Lower lobe of right lung (tissue), 2 donors: ENCODE measurements at regions not wholly inside any gene's neighbourhood (a gene's known extent, or its start where the extent isn't known, plus 50 kb on each side); places are given as distances from the start of the nearest gene placed in this dataset. TPM values are rescaled to one million over a fixed set of nuclear protein-coding genes. Genes with fewer than 3 reads are reported as not detected.

ENCODE experiments used
- ATAC-seq, 2 donors: fragments of 200-7000 bp; cut with Tn5 transposase; one replicate each; pipeline ENCODE4 v1.9.1; 2020 to 2022; ENCODE audit warnings: mild to moderate bottlenecking in 2 of 2, moderate library complexity in 2 of 2
- DNase-seq: peaks from one replicate; pipeline ENCODE4 v3.0.0-alpha.2; 2020
- H3K27ac ChIP-seq: fragments of 200-600 bp; one replicate; pipeline ENCODE4 v1.8.0; 2022
- H3K27me3 ChIP-seq: fragments of 200-600 bp; one replicate; pipeline ENCODE4 v1.8.0; 2022; ENCODE audit warnings: low read depth
- H3K36me3 ChIP-seq: fragments of 200-600 bp; one replicate; pipeline ENCODE4 v1.8.0; 2022; ENCODE audit warnings: mild to moderate bottlenecking
- H3K4me1 ChIP-seq: fragments of 200-600 bp; one replicate; pipeline ENCODE4 v1.8.0; 2022
- H3K4me3 ChIP-seq: fragments of 200-600 bp; one replicate; pipeline ENCODE4 v1.8.0; 2022; ENCODE audit warnings: mild to moderate bottlenecking
- H3K9me3 ChIP-seq: fragments of 200-600 bp; one replicate; pipeline ENCODE4 v1.8.0; 2022
- CTCF ChIP-seq: fragments of 200-600 bp; IDR thresholded peaks from one replicate; pipeline ENCODE4 v1.8.0; 2022; ENCODE audit warnings: antibody characterized with exemption, mild to moderate bottlenecking
- intact Hi-C: fragments of 100-400 bp; cut with DNase I; formaldehyde crosslinking; loops from one replicate; pipeline ENCODE4 v1.11.0; 2022
- microRNA-seq: library from miRNA; unstranded; fragments of <30 nt; microRNA quantifications from one replicate; pipeline ENCODE4 v1.2.0, GENCODE V29; 2020; ENCODE audit warnings: borderline number of aligned reads
- donor health status: DM: no; HTN: yes; CAD: no; lungs with severe emphysema.

- intact Hi-C loops = no loop called here
- no peaks in the 10 kb centered on the region for H3K36me3 ChIP-seq
- no peak overlapping the region for H3K4me3 ChIP-seq
- no peak for TF ChIP-seq CTCF
- H3K27me3 ChIP-seq = no peaks in the 10 kb centered on the region
- H3K4me1 ChIP-seq = no peaks in the 10 kb centered on the region
- no peak for DNase-seq
- H3K27ac ChIP-seq = no peak overlapping the region
- no peak for ATAC-seq
- H3K9me3 ChIP-seq = no peaks in the 10 kb centered on the region
These were observed 54.9 kb upstream of the MDGA2 start for GRCh38 chr14:47730296-47730695.

Small RNA genes lying in the stretch of these regions (microRNA-seq; reads per million reads assigned to microRNA genes)
- not detected for gene MIR548Y
